CD4-positive, alpha-beta memory T cell (primary cell): ENCODE measurements at regions not wholly inside any gene's neighbourhood (a gene's known extent, or its start where the extent isn't known, plus 50 kb on each side); places are given as distances from the start of the nearest gene placed in this dataset.

ENCODE experiments used
- CTCF ChIA-PET: fragments of 350-600 bp; sonication (Branson Sonifier 250); formaldehyde crosslinking; loops from one replicate; lab custom pipeline; 2021; ENCODE audit warnings: inconsistent platforms; ENCODE audit not compliant: partially characterized antibody; lab: Charles Lee
- POLR2A ChIA-PET: fragments of 350-600 bp; sonication (Branson Sonifier 250); formaldehyde crosslinking; loops from one replicate; lab custom pipeline; 2021; ENCODE audit not compliant: partially characterized antibody; lab: Charles Lee
- DNase-seq, 5 donors: peaks; one replicate each; pipeline versions ENCODE4 v3.0.0 to v3.0.0-alpha.2; 2020 to 2022; ENCODE audit warnings: mixed read lengths in 1 of 5
- H3K27ac ChIP-seq: one replicate; pipeline ENCODE4 v1.7.0; 2013; ENCODE audit warnings: low read depth, low read length
- H3K27me3 ChIP-seq: 2 replicates; pipeline ENCODE4 v1.7.0; 2013; ENCODE audit warnings: mild to moderate bottlenecking, low read length, moderate library complexity; ENCODE audit not compliant: insufficient read depth
- H3K36me3 ChIP-seq: 2 replicates; pipeline ENCODE4 v1.7.0; 2013; ENCODE audit warnings: mild to moderate bottlenecking, low read length, moderate library complexity; ENCODE audit not compliant: insufficient read depth
- H3K4me1 ChIP-seq: 2 replicates; pipeline ENCODE4 v1.7.0; 2013; ENCODE audit warnings: mild to moderate bottlenecking, low read length, moderate library complexity; ENCODE audit not compliant: insufficient read depth
- H3K4me3 ChIP-seq, 2 donors: one replicate each; pipeline ENCODE4 v1.7.0; 2013; ENCODE audit warnings: low read length in 2 of 2, mild to moderate bottlenecking in 1 of 2
- H3K9me3 ChIP-seq, 2 donors: one replicate each; pipeline ENCODE4 v1.7.0; 2013; ENCODE audit warnings: low read length in 2 of 2, control low read depth in 1 of 2; ENCODE audit not compliant: control insufficient read depth in 1 of 2
- H3K27ac Mint-ChIP-seq, 7 donors: one replicate each; pipeline ENCODE4 v1.8.0; 2020 to 2021; ENCODE audit warnings: mixed read lengths in 7 of 7, mild to moderate bottlenecking in 6 of 7, inconsistent platforms in 3 of 7, moderate library complexity in 3 of 7
- H3K27me3 Mint-ChIP-seq, 2 donors: one replicate each; pipeline ENCODE4 v1.8.0; 2020 to 2021; ENCODE audit warnings: mixed read lengths in 2 of 2
- H3K36me3 Mint-ChIP-seq, 2 donors: one replicate each; pipeline ENCODE4 v1.8.0; 2020 to 2021; ENCODE audit warnings: mixed read lengths in 2 of 2, inconsistent platforms in 1 of 2, mild to moderate bottlenecking in 1 of 2
- H3K4me1 Mint-ChIP-seq, 4 donors: one replicate each; pipeline ENCODE4 v1.8.0; 2020 to 2021; ENCODE audit warnings: mixed read lengths in 4 of 4, mild to moderate bottlenecking in 1 of 4
- H3K4me3 Mint-ChIP-seq, 8 donors: one replicate each; pipeline ENCODE4 v1.8.0; 2020 to 2021; ENCODE audit warnings: mixed read lengths in 8 of 8, mild to moderate bottlenecking in 7 of 8, moderate library complexity in 6 of 8, inconsistent platforms in 3 of 8
- H3K9me3 Mint-ChIP-seq, 8 donors: one replicate each; pipeline ENCODE4 v1.8.0; 2020 to 2021; ENCODE audit warnings: mixed read lengths in 8 of 8, mild to moderate bottlenecking in 5 of 8, inconsistent platforms in 3 of 8, moderate library complexity in 1 of 8
- intact Hi-C: fragments of 100-400 bp; cut with micrococcal nuclease; formaldehyde crosslinking; loops from one replicate; pipeline ENCODE4 v1.15.1; 2023

- Histone ChIP-seq H3K4me3 (no peak overlapping the region), H3K4me1 (no peaks in the 10 kb centered on the region), H3K9me3 (no peaks in the 10 kb centered on the region), H3K36me3 (no peaks in the 10 kb centered on the region), H3K27me3 (no peaks in the 10 kb centered on the region), H3K27ac (no peak overlapping the region)
- Mint-ChIP-seq H3K27me3 (peaks cover 21% of the 10 kb centered on the region in 2 donors), H3K36me3 (no peaks in the 10 kb centered on the region), H3K27ac (no peak overlapping the region), H3K4me1 (no peaks in the 10 kb centered on the region), H3K9me3 (no peaks in the 10 kb centered on the region), H3K4me3 (no peak overlapping the region)
- POLR2A ChIA-PET: no interaction called here
- CTCF ChIA-PET: no interaction called here
- intact Hi-C loops: no loop called here
- DNase-seq: no peak
These were observed 63.2 kb downstream of the TTC32 start for GRCh38 chr2:19838616-19839015.

DNA sequence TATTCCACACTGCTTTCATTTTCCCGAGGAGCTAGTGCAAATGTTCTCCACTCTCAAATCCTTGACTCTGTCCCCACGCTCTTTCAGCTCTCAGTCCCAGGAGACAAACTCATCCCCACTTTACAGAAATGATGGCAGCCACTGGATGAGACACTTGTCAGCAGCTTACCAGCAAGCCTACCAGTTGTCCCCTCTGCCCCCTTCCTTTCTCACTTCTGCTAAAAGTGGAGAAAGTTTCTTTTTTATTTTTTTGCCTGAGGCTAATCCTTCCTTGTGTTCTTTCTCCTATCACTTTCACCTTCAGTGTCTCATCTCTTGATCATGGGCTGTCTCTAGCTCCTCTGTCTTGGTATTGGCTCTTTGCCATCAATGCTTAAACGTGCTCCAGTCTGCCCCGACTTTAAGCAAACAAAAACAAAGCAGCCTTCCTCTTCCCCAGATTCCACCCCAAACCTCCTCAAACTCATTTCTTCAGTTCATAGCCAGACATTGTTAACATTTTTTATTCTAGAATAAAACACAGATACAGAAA, 64.5 kb downstream of the TTC32 start:
- H3K9me3 ChIP-seq: no peaks in the 10 kb centered on the region
- DNase-seq: no peak
- ChIA-PET CTCF (no interaction called here), POLR2A (no interaction called here)
- no peaks in the 10 kb centered on the region for H3K27me3 ChIP-seq
- no peaks in the 10 kb centered on the region for H3K36me3 ChIP-seq
- Mint-ChIP-seq H3K9me3 (no peaks in the 10 kb centered on the region), H3K27me3 (peaks cover 20 to 21% of the 10 kb centered on the region in 2 donors), H3K4me3 (no peak overlapping the region), H3K4me1 (no peaks in the 10 kb centered on the region), H3K36me3 (no peaks in the 10 kb centered on the region), H3K27ac (no peak overlapping the region)
- intact Hi-C loops: no loop called here
- H3K27ac ChIP-seq: no peak overlapping the region
- H3K4me1 ChIP-seq: no peaks in the 10 kb centered on the region
- no peak overlapping the region for H3K4me3 ChIP-seq

DNA sequence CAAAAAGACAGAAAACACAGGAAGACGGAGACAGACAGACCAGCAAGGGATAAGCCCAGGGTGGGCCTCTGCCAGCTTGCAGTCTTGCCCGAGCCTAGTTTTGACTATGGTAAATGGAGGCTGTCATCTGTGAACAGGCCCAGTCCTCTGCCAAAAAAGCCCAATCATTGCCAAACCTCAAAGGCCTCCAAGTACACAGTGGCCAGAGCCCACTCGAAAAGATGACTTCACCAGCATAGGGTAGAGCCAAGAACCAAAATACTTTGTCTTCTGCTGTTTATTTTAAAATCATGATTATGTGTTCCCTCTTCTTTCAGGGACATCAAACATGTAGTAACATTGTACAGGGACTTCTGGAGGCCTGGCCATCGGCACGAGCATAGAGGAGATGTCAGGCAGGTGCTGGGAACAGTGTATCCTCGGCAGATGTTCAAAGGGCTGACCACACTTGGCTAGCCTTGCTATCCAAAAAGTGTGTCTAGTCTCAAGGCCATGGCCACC, 66.0 kb downstream of the TTC32 start:
- Histone ChIP-seq H3K4me1 (no peaks in the 10 kb centered on the region), H3K27me3 (no peaks in the 10 kb centered on the region), H3K9me3 (no peaks in the 10 kb centered on the region), H3K4me3 (no peak overlapping the region), H3K27ac (no peak overlapping the region), H3K36me3 (no peaks in the 10 kb centered on the region)
- H3K4me3 Mint-ChIP-seq: no peak overlapping the region
- peaks cover 12 to 20% of the 10 kb centered on the region in 2 donors for H3K27me3 Mint-ChIP-seq
- intact Hi-C loops: no loop called here
- H3K36me3 Mint-ChIP-seq: no peaks in the 10 kb centered on the region
- ChIA-PET CTCF (no interaction called here), POLR2A (no interaction called here)
- H3K9me3 Mint-ChIP-seq: peaks cover 0 to under 1% (median 0%) of the 10 kb centered on the region in 8 donors
- no peak overlapping the region for H3K27ac Mint-ChIP-seq
- no peaks in the 10 kb centered on the region for H3K4me1 Mint-ChIP-seq
- DNase-seq: no peak

- no peak for DNase-seq
- Histone ChIP-seq H3K9me3 (no peaks in the 10 kb centered on the region), H3K4me3 (no peak overlapping the region), H3K4me1 (no peaks in the 10 kb centered on the region), H3K27ac (no peak overlapping the region), H3K36me3 (no peaks in the 10 kb centered on the region), H3K27me3 (no peaks in the 10 kb centered on the region)
- no peaks in the 10 kb centered on the region for H3K36me3 Mint-ChIP-seq
- POLR2A ChIA-PET: no interaction called here
- no peaks in the 10 kb centered on the region for H3K4me1 Mint-ChIP-seq
- H3K27me3 Mint-ChIP-seq: peaks cover 5 to 12% of the 10 kb centered on the region in 2 donors
- intact Hi-C loops: no loop called here
- no peak overlapping the region for H3K4me3 Mint-ChIP-seq
- peaks cover 0 to 7% (median 0%) of the 10 kb centered on the region in 8 donors for H3K9me3 Mint-ChIP-seq
- peak overlapping the region in 1 of 7 donors; percentile 43 for H3K27ac Mint-ChIP-seq
- CTCF ChIA-PET: no interaction called here
These were observed 67.8 kb downstream of the TTC32 start for GRCh38 chr2:19833978-19834377.

DNA sequence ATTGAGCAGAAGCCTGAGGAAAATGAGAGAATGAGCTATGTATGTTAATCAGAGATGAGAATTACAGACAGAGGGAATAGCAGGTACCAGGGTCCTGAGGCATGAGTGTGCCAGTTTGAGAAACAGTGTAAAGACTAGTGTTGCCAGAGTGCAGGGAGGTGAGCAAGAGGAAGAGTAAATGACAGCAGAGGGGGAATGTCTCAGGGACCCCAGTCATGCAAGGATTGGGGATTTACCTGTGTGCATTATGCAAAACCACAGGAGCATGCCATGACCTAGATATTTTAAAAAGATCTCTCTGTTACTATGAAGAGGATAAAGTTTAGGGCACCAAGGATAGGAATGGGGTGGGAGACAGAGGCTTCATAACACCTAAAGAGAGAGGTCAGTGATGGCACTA, 72.1 kb downstream of the TTC32 start:
- Mint-ChIP-seq H3K9me3 (peaks cover 0 to 7% (median 0%) of the 10 kb centered on the region in 8 donors), H3K36me3 (no peaks in the 10 kb centered on the region), H3K4me3 (no peak overlapping the region), H3K27ac (no peak overlapping the region), H3K27me3 (peaks cover 4 to 6% of the 10 kb centered on the region in 2 donors), H3K4me1 (no peaks in the 10 kb centered on the region)
- Histone ChIP-seq H3K36me3 (no peaks in the 10 kb centered on the region), H3K27me3 (no peaks in the 10 kb centered on the region), H3K4me1 (no peaks in the 10 kb centered on the region), H3K4me3 (no peak overlapping the region), H3K9me3 (no peaks in the 10 kb centered on the region), H3K27ac (no peak overlapping the region)
- POLR2A ChIA-PET: no interaction called here
- CTCF ChIA-PET: no interaction called here
- intact Hi-C loops: no loop called here
- no peak for DNase-seq

GRCh38 chr2:19826874-19827273, 74.9 kb downstream of the TTC32 start:
- no peak overlapping the region for H3K27ac ChIP-seq
- Mint-ChIP-seq H3K4me1 (no peaks in the 10 kb centered on the region), H3K4me3 (no peak overlapping the region), H3K36me3 (no peaks in the 10 kb centered on the region), H3K27ac (no peak overlapping the region), H3K27me3 (peaks cover 9 to 13% of the 10 kb centered on the region in 2 donors), H3K9me3 (peaks cover 0 to 7% (median 0%) of the 10 kb centered on the region in 8 donors)
- no peaks in the 10 kb centered on the region for H3K27me3 ChIP-seq
- DNase-seq: no peak
- ChIA-PET CTCF (no interaction called here), POLR2A (no interaction called here)
- H3K4me1 ChIP-seq: no peaks in the 10 kb centered on the region
- no peak overlapping the region for H3K4me3 ChIP-seq
- no peaks in the 10 kb centered on the region for H3K9me3 ChIP-seq
- intact Hi-C loops: no loop called here
- no peaks in the 10 kb centered on the region for H3K36me3 ChIP-seq

GRCh38 chr2:19823507-19823906, 78.3 kb downstream of the TTC32 start:
- H3K4me3 ChIP-seq: no peak overlapping the region
- H3K27ac ChIP-seq: no peak overlapping the region
- no peak for DNase-seq
- POLR2A ChIA-PET: no interaction called here
- intact Hi-C loops: no loop called here
- no peaks in the 10 kb centered on the region for H3K4me1 ChIP-seq
- Mint-ChIP-seq H3K4me1 (no peaks in the 10 kb centered on the region), H3K9me3 (no peaks in the 10 kb centered on the region), H3K36me3 (no peaks in the 10 kb centered on the region), H3K27me3 (peaks cover 12 to 17% of the 10 kb centered on the region in 2 donors), H3K27ac (no peak overlapping the region), H3K4me3 (no peak overlapping the region)
- H3K36me3 ChIP-seq: no peaks in the 10 kb centered on the region
- no peaks in the 10 kb centered on the region for H3K27me3 ChIP-seq
- no peaks in the 10 kb centered on the region for H3K9me3 ChIP-seq
- CTCF ChIA-PET: no interaction called here
